HEK293 (cell line): ENCODE measurements at regions not wholly inside any gene's neighbourhood (a gene's known extent, or its start where the extent isn't known, plus 50 kb on each side); places are given as distances from the start of the nearest gene placed in this dataset.

Source experiments
- CTCF ChIA-PET: fragments of 350-600 bp; formaldehyde crosslinking; extraction: SDS; loops from one replicate; lab custom pipeline; 2021; ENCODE audit warnings: antibody characterized with exemption; lab: Yijun Ruan, JAX
- POLR2A ChIA-PET: fragments of 300-600 bp; formaldehyde crosslinking; extraction: SDS; loops from one replicate; lab custom pipeline; 2020; ENCODE audit warnings: antibody characterized with exemption, inconsistent platforms; lab: Yijun Ruan, JAX
- H3K27ac ChIP-seq: fragments of 200-500 bp; sonication (Bioruptor generic); 2 replicates; pipeline ENCODE4 v1.5.1; 2014; ENCODE audit warnings: low read depth, low read length, control low read depth, inconsistent platforms; ENCODE audit errors: extremely low read depth
- H3K36me3 ChIP-seq, 2 experiments: fragments of 200-500 bp in 1 of 2; sonication (Bioruptor generic) in 1 of 2; 1 replicate in 1 of 2; 2 replicates in 1 of 2; pipeline ENCODE4 v1.5.1; 2014 to 2017; ENCODE audit warnings: inconsistent platforms in 2 of 2, low read length in 2 of 2; ENCODE audit not compliant: control insufficient read depth in 2 of 2, insufficient read depth in 1 of 2
- H3K4me1 ChIP-seq: fragments of 200-500 bp; sonication (Bioruptor generic); 2 replicates; pipeline ENCODE4 v1.5.1; 2014; ENCODE audit warnings: mild to moderate bottlenecking, low read length, inconsistent platforms; ENCODE audit not compliant: control insufficient read depth, insufficient read depth
- H3K4me3 ChIP-seq: 2 replicates; pipeline ENCODE4 v1.5.1; 2011; ENCODE audit warnings: low read depth, mild to moderate bottlenecking, control low read depth, low read length, moderate library complexity
- H3K9me3 ChIP-seq: fragments of 200-500 bp; sonication (Bioruptor generic); 2 replicates; pipeline ENCODE4 v1.5.1; 2014; ENCODE audit warnings: low read depth, low read length, inconsistent platforms; ENCODE audit not compliant: control insufficient read depth, insufficient read depth
- FEZF1 ChIP-seq: fragments of 450-650 bp; formaldehyde crosslinking; IDR thresholded peaks from 2 replicates; pipeline ENCODE4 v1.5.1; 2016; ENCODE audit warnings: missing biosample characterization, missing genetic modification characterization
- KLF17 ChIP-seq: fragments of 450-650 bp; formaldehyde crosslinking; IDR thresholded peaks from 2 replicates; pipeline ENCODE4 v1.5.1; 2016; ENCODE audit warnings: missing biosample characterization, missing genetic modification characterization
- PBX3 ChIP-seq: sonication (generic); formaldehyde crosslinking; IDR thresholded peaks from 2 replicates; pipeline ENCODE4 v1.8.1; 2022; ENCODE audit warnings: mild to moderate bottlenecking, moderate library complexity, missing genetic modification reagents
- ZBTB7A ChIP-seq: fragments of 450-650 bp; formaldehyde crosslinking; IDR thresholded peaks from 2 replicates; pipeline ENCODE4 v1.5.1; 2016; ENCODE audit warnings: low read depth, missing biosample characterization, missing genetic modification characterization
- ZBTB8A ChIP-seq: fragments of 450-650 bp; formaldehyde crosslinking; IDR thresholded peaks from 2 replicates; pipeline ENCODE4 v1.5.1; 2016; ENCODE audit warnings: missing biosample characterization, missing genetic modification characterization
- ZNF10 ChIP-seq: fragments of 450-650 bp; formaldehyde crosslinking; IDR thresholded peaks from 2 replicates; pipeline ENCODE4 v1.5.1; 2017; ENCODE audit warnings: missing biosample characterization, missing genetic modification characterization
- ZNF16 ChIP-seq: fragments of 450-650 bp; formaldehyde crosslinking; IDR thresholded peaks from 2 replicates; pipeline ENCODE4 v1.5.1; 2016; ENCODE audit warnings: low read depth, missing biosample characterization, missing genetic modification characterization
- ZNF223 ChIP-seq: fragments of 450-650 bp; formaldehyde crosslinking; IDR thresholded peaks from 2 replicates; pipeline ENCODE4 v1.5.1; 2016; ENCODE audit warnings: missing biosample characterization, missing genetic modification characterization
- ZNF292 ChIP-seq: fragments of 450-650 bp; formaldehyde crosslinking; IDR thresholded peaks from 2 replicates; pipeline ENCODE4 v1.5.1; 2016; ENCODE audit warnings: low read depth, missing biosample characterization, missing genetic modification characterization, borderline replicate concordance
- ZNF335 ChIP-seq: fragments of 450-650 bp; formaldehyde crosslinking; conservative IDR thresholded peaks from 2 replicates; pipeline ENCODE4 v1.5.1; 2016; ENCODE audit warnings: missing biosample characterization, missing genetic modification characterization
- ZNF391 ChIP-seq: fragments of 450-650 bp; formaldehyde crosslinking; IDR thresholded peaks from 2 replicates; pipeline ENCODE4 v1.5.1; 2016; ENCODE audit warnings: low read depth, missing biosample characterization, missing genetic modification characterization, borderline replicate concordance
- ZNF426 ChIP-seq: fragments of 450-650 bp; formaldehyde crosslinking; IDR thresholded peaks from 2 replicates; pipeline ENCODE4 v1.5.1; 2017; ENCODE audit warnings: missing biosample characterization, missing genetic modification characterization, mild to moderate bottlenecking, inconsistent platforms, moderate library complexity
- ZNF501 ChIP-seq: fragments of 450-650 bp; formaldehyde crosslinking; IDR thresholded peaks from 2 replicates; pipeline ENCODE4 v1.5.1; 2016; ENCODE audit warnings: missing biosample characterization, missing genetic modification characterization
- ZNF518A ChIP-seq: fragments of 450-650 bp; formaldehyde crosslinking; conservative IDR thresholded peaks from 2 replicates; pipeline ENCODE4 v1.5.1; 2016; ENCODE audit warnings: low read depth, missing biosample characterization, missing genetic modification characterization
- ZNF660 ChIP-seq: fragments of 450-650 bp; IDR thresholded peaks from 2 replicates; pipeline ENCODE4 v1.5.1; 2018; ENCODE audit warnings: missing biosample characterization, mild to moderate bottlenecking, missing genetic modification characterization
- ZNF692 ChIP-seq: fragments of 450-650 bp; formaldehyde crosslinking; IDR thresholded peaks from 2 replicates; pipeline ENCODE4 v1.5.1; 2016; ENCODE audit warnings: missing biosample characterization, missing genetic modification characterization
- ZNF707 ChIP-seq: fragments of 450-650 bp; formaldehyde crosslinking; IDR thresholded peaks from 2 replicates; pipeline ENCODE4 v1.5.1; 2016; ENCODE audit warnings: missing biosample characterization, missing genetic modification characterization
- ZNF747 ChIP-seq: fragments of 450-650 bp; formaldehyde crosslinking; IDR thresholded peaks from 2 replicates; pipeline ENCODE4 v1.5.1; 2016; ENCODE audit warnings: missing biosample characterization, missing genetic modification characterization

DNA sequence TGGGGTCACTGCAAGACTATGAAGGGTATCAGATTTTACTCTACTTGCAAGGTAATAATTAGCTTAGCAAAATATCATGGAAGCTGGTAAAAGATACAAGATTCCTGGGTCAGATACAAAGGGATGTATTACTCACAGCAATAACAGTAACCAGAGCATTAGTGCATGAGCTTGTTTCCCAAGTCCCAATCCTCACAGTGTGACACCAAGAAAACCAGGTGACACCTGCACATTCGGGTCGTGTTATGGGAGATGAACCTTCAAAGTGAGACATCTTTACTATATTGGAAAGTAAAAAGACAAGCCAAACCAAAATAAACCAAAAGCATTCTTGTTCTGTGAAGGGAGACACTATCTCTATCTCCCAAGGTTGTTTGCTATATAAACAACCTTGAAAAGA, 528.7 kb upstream of the TGFBR2 start:
- TF ChIP-seq ZNF16 (no peak), ZNF292 (tag by site-specific recombination) (no peak), ZNF747 (tag by site-specific recombination) (no peak), ZNF660 (tag by site-specific recombination) (no peak), ZNF335 (tag by site-specific recombination) (no peak), ZNF223 (tag by site-specific recombination) (no peak), ZNF10 (tag by site-specific recombination) (no peak), ZNF501 (tag by site-specific recombination) (no peak), ZNF692 (tag by site-specific recombination) (no peak), PBX3 (CRISPR knock-in tag) (no peak)
- Histone ChIP-seq H3K27ac (no peak overlapping the region), H3K4me3 (no peak overlapping the region), H3K4me1 (no peaks in the 10 kb centered on the region), H3K36me3 (no peaks in the 10 kb centered on the region), H3K9me3 (no peaks in the 10 kb centered on the region)
- POLR2A ChIA-PET = no interaction called here
- CTCF ChIA-PET = no interaction called here

- POLR2A ChIA-PET = no interaction called here
- CTCF ChIA-PET = no interaction called here
Measured at GRCh38 chr3:30078736-30079135, 527.7 kb upstream of the TGFBR2 start.

More at GRCh38 chr3:30078736-30079135, 527.7 kb upstream of the TGFBR2 start:
- Histone ChIP-seq H3K4me3 (no peak overlapping the region), H3K4me1 (no peaks in the 10 kb centered on the region), H3K36me3 (no peaks in the 10 kb centered on the region), H3K27ac (no peak overlapping the region), H3K9me3 (no peaks in the 10 kb centered on the region)
- TF ChIP-seq ZNF426 (tag by site-specific recombination) = no peak
- TF ChIP-seq ZNF707 = no peak
- TF ChIP-seq ZNF518A (tag by site-specific recombination) = no peak
- no peak for TF ChIP-seq ZBTB8A (tag by site-specific recombination)
- TF ChIP-seq ZNF391 (tag by site-specific recombination) = no peak
- TF ChIP-seq KLF17 (tag by site-specific recombination) = no peak
- no peak for TF ChIP-seq FEZF1 (tag by site-specific recombination)
- TF ChIP-seq ZBTB7A (tag by site-specific recombination) = no peak
